ENCODE measurements at regions not wholly inside any gene's neighbourhood (a gene's known extent, or its start where the extent isn't known, plus 50 kb on each side); places are given as distances from the start of the nearest gene placed in this dataset.

GRCh38 chr1:187991944-187992343 lies 1163.2 kb downstream of the PLA2G4A start:
- TF ChIP-seq, protein P1, sequence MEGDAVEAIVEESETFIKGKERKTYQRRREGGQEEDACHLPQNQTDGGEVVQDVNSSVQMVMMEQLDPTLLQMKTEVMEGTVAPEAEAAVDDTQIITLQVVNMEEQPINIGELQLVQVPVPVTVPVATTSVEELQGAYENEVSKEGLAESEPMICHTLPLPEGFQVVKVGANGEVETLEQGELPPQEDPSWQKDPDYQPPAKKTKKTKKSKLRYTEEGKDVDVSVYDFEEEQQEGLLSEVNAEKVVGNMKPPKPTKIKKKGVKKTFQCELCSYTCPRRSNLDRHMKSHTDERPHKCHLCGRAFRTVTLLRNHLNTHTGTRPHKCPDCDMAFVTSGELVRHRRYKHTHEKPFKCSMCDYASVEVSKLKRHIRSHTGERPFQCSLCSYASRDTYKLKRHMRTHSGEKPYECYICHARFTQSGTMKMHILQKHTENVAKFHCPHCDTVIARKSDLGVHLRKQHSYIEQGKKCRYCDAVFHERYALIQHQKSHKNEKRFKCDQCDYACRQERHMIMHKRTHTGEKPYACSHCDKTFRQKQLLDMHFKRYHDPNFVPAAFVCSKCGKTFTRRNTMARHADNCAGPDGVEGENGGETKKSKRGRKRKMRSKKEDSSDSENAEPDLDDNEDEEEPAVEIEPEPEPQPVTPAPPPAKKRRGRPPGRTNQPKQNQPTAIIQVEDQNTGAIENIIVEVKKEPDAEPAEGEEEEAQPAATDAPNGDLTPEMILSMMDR (IDR thresholded peaks at IDR 0.05; ENCODE audit: low read depth, low read length, missing input control) = no peak
- TF ChIP-seq MAX (IDR thresholded peaks at IDR 0.05) (no peak), TAF1 (conservative IDR thresholded peaks at IDR 0.05) (no peak), RAD21 (IDR thresholded peaks at IDR 0.05) (no peak), FOXA2 (IDR thresholded peaks at IDR 0.05) (no peak), ATF3 (IDR thresholded peaks at IDR 0.05) (no peak)
- TF ChIP-seq, protein P2, sequence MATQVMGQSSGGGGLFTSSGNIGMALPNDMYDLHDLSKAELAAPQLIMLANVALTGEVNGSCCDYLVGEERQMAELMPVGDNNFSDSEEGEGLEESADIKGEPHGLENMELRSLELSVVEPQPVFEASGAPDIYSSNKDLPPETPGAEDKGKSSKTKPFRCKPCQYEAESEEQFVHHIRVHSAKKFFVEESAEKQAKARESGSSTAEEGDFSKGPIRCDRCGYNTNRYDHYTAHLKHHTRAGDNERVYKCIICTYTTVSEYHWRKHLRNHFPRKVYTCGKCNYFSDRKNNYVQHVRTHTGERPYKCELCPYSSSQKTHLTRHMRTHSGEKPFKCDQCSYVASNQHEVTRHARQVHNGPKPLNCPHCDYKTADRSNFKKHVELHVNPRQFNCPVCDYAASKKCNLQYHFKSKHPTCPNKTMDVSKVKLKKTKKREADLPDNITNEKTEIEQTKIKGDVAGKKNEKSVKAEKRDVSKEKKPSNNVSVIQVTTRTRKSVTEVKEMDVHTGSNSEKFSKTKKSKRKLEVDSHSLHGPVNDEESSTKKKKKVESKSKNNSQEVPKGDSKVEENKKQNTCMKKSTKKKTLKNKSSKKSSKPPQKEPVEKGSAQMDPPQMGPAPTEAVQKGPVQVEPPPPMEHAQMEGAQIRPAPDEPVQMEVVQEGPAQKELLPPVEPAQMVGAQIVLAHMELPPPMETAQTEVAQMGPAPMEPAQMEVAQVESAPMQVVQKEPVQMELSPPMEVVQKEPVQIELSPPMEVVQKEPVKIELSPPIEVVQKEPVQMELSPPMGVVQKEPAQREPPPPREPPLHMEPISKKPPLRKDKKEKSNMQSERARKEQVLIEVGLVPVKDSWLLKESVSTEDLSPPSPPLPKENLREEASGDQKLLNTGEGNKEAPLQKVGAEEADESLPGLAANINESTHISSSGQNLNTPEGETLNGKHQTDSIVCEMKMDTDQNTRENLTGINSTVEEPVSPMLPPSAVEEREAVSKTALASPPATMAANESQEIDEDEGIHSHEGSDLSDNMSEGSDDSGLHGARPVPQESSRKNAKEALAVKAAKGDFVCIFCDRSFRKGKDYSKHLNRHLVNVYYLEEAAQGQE (IDR thresholded peaks at IDR 0.05) = no peak

Measured in liver (tissue), 3 donors.